ENCODE measurements at regions not wholly inside any gene's neighbourhood (a gene's known extent, or its start where the extent isn't known, plus 50 kb on each side); places are given as distances from the start of the nearest gene placed in this dataset.

- WGBS, 2 donors: 83 to 91% methylated on average over 1 of the region's 1 CpG
- H3K27me3 ChIP-seq: no peaks in the 10 kb centered on the region
- TF ChIP-seq POLR2AphosphoS5 (IDR thresholded peaks at IDR 0.05) (no peak), EP300 (IDR thresholded peaks at IDR 0.05) (no peak), POLR2A (IDR thresholded peaks at IDR 0.05) (no peak), CTCF (IDR thresholded peaks at IDR 0.05) (no peak)
- H3K4me3 ChIP-seq: no peak overlapping the region
- H3K27ac ChIP-seq: no peak overlapping the region
- H3K4me1 ChIP-seq: no peaks in the 10 kb centered on the region
- DNase-seq (no peak), ATAC-seq (ENCODE audit: low FRiP score in 2 of 2) (no peak)
- H3K36me3 ChIP-seq: no peaks in the 10 kb centered on the region
- H3K9me3 ChIP-seq: no peaks in the 10 kb centered on the region
Measured at GRCh38 chr3:159168788-159169187, 366.9 kb downstream of the MFSD1 start.

DNA sequence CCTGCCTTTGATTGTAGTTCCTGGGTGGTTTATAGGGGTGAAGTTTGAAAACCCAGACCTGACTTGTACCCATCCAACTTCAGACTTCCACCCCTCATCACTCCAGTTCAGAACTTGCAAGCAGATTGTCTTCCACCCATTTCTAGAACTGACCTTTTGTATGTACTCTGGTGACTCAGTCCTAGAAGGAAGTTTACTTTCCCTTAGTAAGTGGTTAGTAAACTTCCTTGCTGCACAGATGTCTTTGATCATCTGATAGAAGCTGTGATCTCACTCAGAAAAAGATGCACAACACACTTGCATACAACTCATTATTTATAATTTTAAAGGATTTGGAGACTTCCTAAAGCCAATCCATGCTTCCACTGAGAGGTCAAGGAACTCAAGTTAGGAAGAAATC is 368.0 kb downstream of the MFSD1 start:
- no peaks in the 10 kb centered on the region for H3K9me3 ChIP-seq
- DNase-seq (no peak), ATAC-seq (ENCODE audit: low FRiP score in 2 of 2) (no peak)
- H3K36me3 ChIP-seq: no peaks in the 10 kb centered on the region
- H3K4me1 ChIP-seq: no peaks in the 10 kb centered on the region
- no peak for TF ChIP-seq POLR2A (IDR thresholded peaks at IDR 0.05)
- TF ChIP-seq CTCF (IDR thresholded peaks at IDR 0.05): no peak
- no peak for TF ChIP-seq POLR2AphosphoS5 (IDR thresholded peaks at IDR 0.05)
- no peak for TF ChIP-seq EP300 (IDR thresholded peaks at IDR 0.05)
- no peak overlapping the region for H3K4me3 ChIP-seq
- no peaks in the 10 kb centered on the region for H3K27me3 ChIP-seq
- no peak overlapping the region for H3K27ac ChIP-seq

GRCh38 chr3:159170436-159171003 is 368.7 kb downstream of the MFSD1 start:
- no peak overlapping the region for H3K27ac ChIP-seq
- H3K36me3 ChIP-seq: no peaks in the 10 kb centered on the region
- no peaks in the 10 kb centered on the region for H3K9me3 ChIP-seq
- ATAC-seq (ENCODE audit: low FRiP score in 2 of 2) (no peak), DNase-seq (no peak)
- no peaks in the 10 kb centered on the region for H3K27me3 ChIP-seq
- H3K4me1 ChIP-seq: no peaks in the 10 kb centered on the region
- no peak overlapping the region for H3K4me3 ChIP-seq
- WGBS, 2 donors: 74 to 78% methylated on average over 4 of the region's 4 CpGs
- no peak for TF ChIP-seq CTCF (IDR thresholded peaks at IDR 0.05)
- no peak for TF ChIP-seq EP300 (IDR thresholded peaks at IDR 0.05)
- TF ChIP-seq POLR2A (IDR thresholded peaks at IDR 0.05): no peak
- TF ChIP-seq POLR2AphosphoS5 (IDR thresholded peaks at IDR 0.05): no peak

GRCh38 chr3:159171333-159171732 is 369.5 kb downstream of the MFSD1 start:
- no peak overlapping the region for H3K27ac ChIP-seq

More at GRCh38 chr3:159171333-159171732, 369.5 kb downstream of the MFSD1 start:
- Histone ChIP-seq H3K4me1 (no peaks in the 10 kb centered on the region), H3K9me3 (no peaks in the 10 kb centered on the region), H3K36me3 (no peaks in the 10 kb centered on the region), H3K27me3 (no peaks in the 10 kb centered on the region), H3K4me3 (no peak overlapping the region)
- WGBS, 2 donors: 53 to 69% methylated on average over 3 of the region's 3 CpGs
- no peak for ATAC-seq (ENCODE audit: low FRiP score in 2 of 2)
- no peak for TF ChIP-seq CTCF (IDR thresholded peaks at IDR 0.05)
- TF ChIP-seq POLR2A (IDR thresholded peaks at IDR 0.05): no peak
- TF ChIP-seq EP300 (IDR thresholded peaks at IDR 0.05): no peak
- TF ChIP-seq POLR2AphosphoS5 (IDR thresholded peaks at IDR 0.05): no peak
- DNase-seq: no peak
